Panc1 (cell line): ENCODE measurements at regions not wholly inside any gene's neighbourhood (a gene's known extent, or its start where the extent isn't known, plus 50 kb on each side); places are given as distances from the start of the nearest gene placed in this dataset.
"Not testable (repeated sequence)": the region's sequence is repeated elsewhere in the genome, so short reads cannot be mapped to it uniquely, and the experiment has no call there.

Experiments used
- ATAC-seq: fragments of 200-7000 bp; cut with Tn5 transposase; 2 replicates; pipeline ENCODE4 v1.9.1; 2020; ENCODE audit warnings: mild to moderate bottlenecking, moderate library complexity
- BruUV-seq: library from RNA; stranded (reverse); fragments of 400-500 nt; replicated peaks from 2 replicates; lab custom pipeline; 2021; lab: Mats Ljungman, UMichigan
- CTCF ChIA-PET: fragments of 300-600 bp; sonication (Branson Sonifier 250); formaldehyde crosslinking; loops from one replicate; lab custom pipeline; 2022; ENCODE audit warnings: antibody characterized with exemption; lab: Charles Lee
- POLR2A ChIA-PET: fragments of 300-600 bp; sonication (Branson Sonifier 250); formaldehyde crosslinking; loops from one replicate; lab custom pipeline; 2022; ENCODE audit warnings: antibody characterized with exemption; lab: Charles Lee
- DNase-seq: peaks from one replicate; pipeline ENCODE4 v3.0.0-alpha.2; 2010; ENCODE audit warnings: low read depth, low spot score
- H3K27ac ChIP-seq: 2 replicates; pipeline ENCODE4 v1.5.1; 2011; ENCODE audit warnings: mild to moderate bottlenecking, low read length, inconsistent platforms
- H3K27me3 ChIP-seq: fragments of 200-500 bp; sonication (Bioruptor generic); 2 replicates; pipeline ENCODE4 v1.6.0; 2014; ENCODE audit warnings: low read length, inconsistent platforms; ENCODE audit not compliant: control insufficient read depth, insufficient read depth
- H3K36me3 ChIP-seq: fragments of 200-500 bp; sonication (Bioruptor generic); 2 replicates; pipeline ENCODE4 v1.5.1; 2014; ENCODE audit warnings: inconsistent platforms, mild to moderate bottlenecking, low read length, moderate library complexity; ENCODE audit not compliant: control insufficient read depth, insufficient read depth
- H3K4me1 ChIP-seq: 2 replicates; pipeline ENCODE4 v1.5.1; 2011; ENCODE audit warnings: inconsistent platforms, mild to moderate bottlenecking, low read length, moderate library complexity; ENCODE audit not compliant: control insufficient read depth, insufficient read depth
- H3K4me3 ChIP-seq, 2 experiments: 2 replicates each; pipeline ENCODE4 v1.5.1; 2011 to 2012; ENCODE audit warnings: low read depth in 2 of 2, low read length in 2 of 2, mild to moderate bottlenecking in 2 of 2, inconsistent platforms in 1 of 2, moderate library complexity in 1 of 2
- H3K9me3 ChIP-seq: fragments of 200-500 bp; sonication (Bioruptor generic); 2 replicates; pipeline ENCODE4 v1.5.1; 2014; ENCODE audit warnings: low read depth, mild to moderate bottlenecking, inconsistent platforms, low read length, moderate library complexity; ENCODE audit not compliant: control insufficient read depth, insufficient read depth
- POLR2AphosphoS5 ChIP-seq: IDR thresholded peaks from 2 replicates; pipeline ENCODE4 v1.6.1; 2012; ENCODE audit warnings: mild to moderate bottlenecking, low read depth, low read length, moderate library complexity
- SIN3A ChIP-seq: IDR thresholded peaks from 2 replicates; pipeline ENCODE4 v1.6.1; 2012; ENCODE audit warnings: low read depth, mild to moderate bottlenecking, low read length, moderate library complexity, borderline replicate concordance; ENCODE audit not compliant: insufficient read depth
- TCF7L2 ChIP-seq: IDR thresholded peaks from 2 replicates; pipeline ENCODE4 v1.6.1; 2011; ENCODE audit warnings: mild to moderate bottlenecking, low read depth, low read length, inconsistent platforms
- in situ Hi-C: cut with HindIII; loops from 2 replicates; pipeline ENCODE4 v1.10.0; 2016; ENCODE audit warnings: low sequenced_read_pairs, low pct_unique_long_range_greater_than_20kb
- intact Hi-C: fragments of 100-400 bp; cut with micrococcal nuclease; formaldehyde crosslinking; loops from one replicate; pipeline ENCODE4 v1.10.0; 2022; ENCODE audit not compliant: unreplicated experiment
- TF ChIP-seq, protein P1 (sequence below), 2 experiments: IDR thresholded peaks; 2 replicates each; pipeline ENCODE4 v1.6.1; 2011 to 2012; ENCODE audit warnings: low read depth in 2 of 2, control low read depth in 1 of 2, low read length in 1 of 2, mild to moderate bottlenecking in 1 of 2, moderate library complexity in 1 of 2; ENCODE audit not compliant: insufficient read depth in 1 of 2
- TF ChIP-seq, protein P2 (sequence below): fragments of 450-650 bp; IDR thresholded peaks from 2 replicates; pipeline ENCODE4 v1.5.1; 2017; ENCODE audit warnings: mild to moderate bottlenecking

DNA sequence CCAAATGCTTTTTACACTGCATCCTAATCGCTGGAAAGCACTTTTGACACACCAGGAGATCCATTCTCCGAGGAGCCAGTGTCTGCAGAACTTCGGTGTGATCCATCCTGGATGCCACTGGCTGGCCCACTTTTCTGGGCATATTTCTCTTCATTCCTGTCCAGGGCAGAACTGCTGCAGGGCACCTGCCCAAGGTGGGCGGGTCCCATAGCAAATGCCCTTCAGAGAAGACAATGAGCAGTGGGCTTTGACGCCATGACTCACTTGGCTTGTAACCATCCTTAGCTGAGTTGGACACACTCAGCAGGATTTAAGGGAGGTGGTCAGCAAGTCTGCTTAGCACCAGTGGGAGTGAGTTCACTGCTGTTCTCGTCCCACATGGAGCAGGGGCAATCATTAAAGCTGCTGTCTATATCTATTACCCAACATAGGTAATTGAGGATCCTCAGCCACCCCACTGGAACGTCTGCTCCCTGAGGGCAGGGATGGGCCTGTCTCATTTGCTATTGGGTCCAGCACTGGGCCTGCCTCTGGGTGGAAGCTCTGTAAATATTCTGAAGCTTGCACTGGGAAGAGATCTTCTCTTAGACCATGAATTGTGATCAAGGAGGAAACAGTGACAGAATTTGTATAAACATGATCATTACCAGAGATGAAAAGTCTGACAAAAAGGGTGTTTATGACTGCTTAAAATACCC, 112.7 kb upstream of the IQSEC1 start:
- intact Hi-C loops: no loop called here
- POLR2A ChIA-PET: interaction anchor here (0.6 kb wide), 1 partner anchor 20 kb away, joined by 3 read pairs; no protein-coding TSS in a partner anchor
- no peak for ATAC-seq

DNA sequence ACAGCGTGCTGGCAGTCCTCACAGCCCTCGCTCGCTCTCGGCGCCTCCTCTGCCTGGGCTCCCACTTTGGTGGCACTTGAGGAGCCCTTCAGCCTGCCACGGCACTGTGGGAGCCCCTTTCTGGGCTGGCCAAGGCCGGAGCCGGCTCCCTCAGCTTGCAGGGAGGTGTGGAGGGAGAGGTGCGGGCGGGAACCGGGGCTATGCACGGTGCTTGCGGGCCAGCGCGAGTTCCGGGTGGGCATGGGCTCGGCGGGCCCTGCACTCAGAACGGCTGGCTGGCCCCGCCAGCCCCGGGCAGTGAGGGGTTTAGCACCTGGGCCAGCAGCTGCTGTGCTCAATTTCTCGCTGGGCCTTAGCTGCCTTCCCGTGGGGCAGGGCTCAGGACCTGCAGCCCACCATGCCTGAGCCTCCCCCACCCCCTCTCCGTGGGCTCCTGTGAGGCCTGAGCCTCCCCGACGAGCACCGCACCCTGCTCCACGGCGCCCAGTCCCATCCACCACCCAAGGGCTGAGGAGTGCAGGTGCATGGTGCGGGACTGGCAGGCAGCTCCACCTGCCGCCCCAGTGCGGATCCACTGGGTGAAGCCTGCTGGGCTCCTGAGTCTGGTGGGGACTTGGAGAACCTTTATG, 106.5 kb upstream of the IQSEC1 start:
- intact Hi-C loops, BruUV-seq, CTCF ChIA-PET: not testable (repeated sequence)

More for the DNA sequence above, 112.7 kb upstream of the IQSEC1 start:
- Histone ChIP-seq H3K4me3 (no peak overlapping the region), H3K27ac (no peak overlapping the region), H3K9me3 (no peaks in the 10 kb centered on the region), H3K4me1 (no peaks in the 10 kb centered on the region), H3K36me3 (no peaks in the 10 kb centered on the region), H3K27me3 (no peaks in the 10 kb centered on the region)
- in situ Hi-C loops: no loop called here
- CTCF ChIA-PET: no interaction called here
- TF ChIP-seq, protein P1, sequence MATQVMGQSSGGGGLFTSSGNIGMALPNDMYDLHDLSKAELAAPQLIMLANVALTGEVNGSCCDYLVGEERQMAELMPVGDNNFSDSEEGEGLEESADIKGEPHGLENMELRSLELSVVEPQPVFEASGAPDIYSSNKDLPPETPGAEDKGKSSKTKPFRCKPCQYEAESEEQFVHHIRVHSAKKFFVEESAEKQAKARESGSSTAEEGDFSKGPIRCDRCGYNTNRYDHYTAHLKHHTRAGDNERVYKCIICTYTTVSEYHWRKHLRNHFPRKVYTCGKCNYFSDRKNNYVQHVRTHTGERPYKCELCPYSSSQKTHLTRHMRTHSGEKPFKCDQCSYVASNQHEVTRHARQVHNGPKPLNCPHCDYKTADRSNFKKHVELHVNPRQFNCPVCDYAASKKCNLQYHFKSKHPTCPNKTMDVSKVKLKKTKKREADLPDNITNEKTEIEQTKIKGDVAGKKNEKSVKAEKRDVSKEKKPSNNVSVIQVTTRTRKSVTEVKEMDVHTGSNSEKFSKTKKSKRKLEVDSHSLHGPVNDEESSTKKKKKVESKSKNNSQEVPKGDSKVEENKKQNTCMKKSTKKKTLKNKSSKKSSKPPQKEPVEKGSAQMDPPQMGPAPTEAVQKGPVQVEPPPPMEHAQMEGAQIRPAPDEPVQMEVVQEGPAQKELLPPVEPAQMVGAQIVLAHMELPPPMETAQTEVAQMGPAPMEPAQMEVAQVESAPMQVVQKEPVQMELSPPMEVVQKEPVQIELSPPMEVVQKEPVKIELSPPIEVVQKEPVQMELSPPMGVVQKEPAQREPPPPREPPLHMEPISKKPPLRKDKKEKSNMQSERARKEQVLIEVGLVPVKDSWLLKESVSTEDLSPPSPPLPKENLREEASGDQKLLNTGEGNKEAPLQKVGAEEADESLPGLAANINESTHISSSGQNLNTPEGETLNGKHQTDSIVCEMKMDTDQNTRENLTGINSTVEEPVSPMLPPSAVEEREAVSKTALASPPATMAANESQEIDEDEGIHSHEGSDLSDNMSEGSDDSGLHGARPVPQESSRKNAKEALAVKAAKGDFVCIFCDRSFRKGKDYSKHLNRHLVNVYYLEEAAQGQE (IDR thresholded peaks at IDR 0.05; ENCODE audit: insufficient read depth in 1 of 2, low read depth in 2 of 2, low read length in 1 of 2): no peak
- TF ChIP-seq POLR2AphosphoS5: no peak
- TF ChIP-seq, protein P2, sequence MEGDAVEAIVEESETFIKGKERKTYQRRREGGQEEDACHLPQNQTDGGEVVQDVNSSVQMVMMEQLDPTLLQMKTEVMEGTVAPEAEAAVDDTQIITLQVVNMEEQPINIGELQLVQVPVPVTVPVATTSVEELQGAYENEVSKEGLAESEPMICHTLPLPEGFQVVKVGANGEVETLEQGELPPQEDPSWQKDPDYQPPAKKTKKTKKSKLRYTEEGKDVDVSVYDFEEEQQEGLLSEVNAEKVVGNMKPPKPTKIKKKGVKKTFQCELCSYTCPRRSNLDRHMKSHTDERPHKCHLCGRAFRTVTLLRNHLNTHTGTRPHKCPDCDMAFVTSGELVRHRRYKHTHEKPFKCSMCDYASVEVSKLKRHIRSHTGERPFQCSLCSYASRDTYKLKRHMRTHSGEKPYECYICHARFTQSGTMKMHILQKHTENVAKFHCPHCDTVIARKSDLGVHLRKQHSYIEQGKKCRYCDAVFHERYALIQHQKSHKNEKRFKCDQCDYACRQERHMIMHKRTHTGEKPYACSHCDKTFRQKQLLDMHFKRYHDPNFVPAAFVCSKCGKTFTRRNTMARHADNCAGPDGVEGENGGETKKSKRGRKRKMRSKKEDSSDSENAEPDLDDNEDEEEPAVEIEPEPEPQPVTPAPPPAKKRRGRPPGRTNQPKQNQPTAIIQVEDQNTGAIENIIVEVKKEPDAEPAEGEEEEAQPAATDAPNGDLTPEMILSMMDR: no peak
- TF ChIP-seq SIN3A: no peak
- no peak for TF ChIP-seq TCF7L2
- no TSS peak for BruUV-seq
- no peak for DNase-seq

DNA sequence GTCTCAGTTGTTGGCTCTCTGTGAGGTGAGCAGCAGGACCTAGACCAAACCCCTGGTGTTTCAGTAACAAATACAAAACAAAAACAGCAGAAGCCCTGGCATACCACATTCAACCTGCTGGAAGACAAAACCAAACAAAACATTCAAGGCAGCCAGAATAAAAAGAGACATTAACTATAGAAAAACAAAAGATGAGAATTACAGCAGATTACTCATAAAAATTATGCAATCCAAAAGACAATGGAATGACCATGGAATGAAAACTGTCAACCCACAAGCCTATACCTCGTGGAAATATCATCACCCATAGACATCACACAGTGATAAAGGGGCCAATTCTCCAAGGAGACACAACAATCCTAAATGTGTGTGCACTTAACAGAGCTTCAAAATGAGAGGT, 106.0 kb upstream of the IQSEC1 start:
- in situ Hi-C loops (no loop called here), intact Hi-C loops (no loop called here)
- Histone ChIP-seq H3K36me3 (no peaks in the 10 kb centered on the region), H3K4me1 (no peaks in the 10 kb centered on the region), H3K27me3 (no peaks in the 10 kb centered on the region), H3K27ac (no peak overlapping the region), H3K4me3 (no peak overlapping the region), H3K9me3 (peaks cover 4% of the 10 kb centered on the region; the same call in 1 of the 2 replicates)
- POLR2A ChIA-PET: no interaction called here
- no peak for TF ChIP-seq POLR2AphosphoS5
- TF ChIP-seq, protein P1 (IDR thresholded peaks at IDR 0.05; ENCODE audit: insufficient read depth in 1 of 2, low read depth in 2 of 2, low read length in 1 of 2): no peak
- TF ChIP-seq SIN3A: no peak
- no peak for TF ChIP-seq TCF7L2
- TF ChIP-seq, protein P2: no peak
- CTCF ChIA-PET: no interaction called here
- no peak for ATAC-seq
- no TSS peak for BruUV-seq
- no peak for DNase-seq

More for the DNA sequence above, 106.5 kb upstream of the IQSEC1 start:
- H3K27me3 ChIP-seq, H3K9me3 ChIP-seq, H3K36me3 ChIP-seq, H3K4me3 ChIP-seq, DNase-seq, H3K4me1 ChIP-seq, H3K27ac ChIP-seq, ATAC-seq, in situ Hi-C loops, POLR2A ChIA-PET: not testable (repeated sequence)
